ENCODE measurements at regions not wholly inside any gene's neighbourhood (a gene's known extent, or its start where the extent isn't known, plus 50 kb on each side); places are given as distances from the start of the nearest gene placed in this dataset.
"Not testable (repeated sequence)": the region's sequence is repeated elsewhere in the genome, so short reads cannot be mapped to it uniquely, and the experiment has no call there.

DNA sequence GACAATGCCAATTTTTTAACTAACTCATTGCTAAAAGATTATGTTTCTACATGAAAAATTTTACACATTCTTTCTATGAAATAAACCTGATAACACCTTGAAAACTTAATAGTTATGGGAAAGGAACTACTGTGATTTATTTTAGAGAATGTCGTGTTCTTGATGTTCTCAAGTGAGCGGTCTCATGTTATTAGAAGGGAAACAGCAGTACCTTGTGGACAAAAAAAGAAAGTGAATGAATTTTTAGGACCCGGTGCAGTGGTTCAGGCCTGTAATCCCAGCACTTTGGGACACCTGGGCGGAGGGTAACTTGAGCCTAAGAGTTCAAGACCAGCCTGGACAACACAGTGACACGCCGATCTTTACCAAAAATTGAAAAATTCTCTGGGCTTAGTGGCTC, 908.5 kb upstream of the DEFB115 start:
- H3K36me3 ChIP-seq (replicated peaks in 1 of 2; ENCODE audit: control insufficient read depth in 1 of 2, insufficient read depth in 2 of 2, low read length in 2 of 2); POLR2A ChIA-PET; H3K4me1 ChIP-seq (ENCODE audit: insufficient read depth, low read length); FAIRE-seq; H3K9ac ChIP-seq (ENCODE audit: insufficient read depth, low read depth, low read length); in situ Hi-C loops (cut with HindIII; ENCODE audit: extremely low pct_ligation_motif_present, low pct_unique_long_range_greater_than_20kb); intact Hi-C loops (cut with micrococcal nuclease; ENCODE audit: unreplicated experiment); H2AFZ ChIP-seq (ENCODE audit: low read length); H3K27me3 ChIP-seq (ENCODE audit: control insufficient read depth in 1 of 2, insufficient read depth in 2 of 2, low read length in 2 of 2); BruUV-seq (replicated peaks); H3K27ac ChIP-seq (ENCODE audit: extremely low read length, insufficient read depth, low read length); H3K4me2 ChIP-seq (ENCODE audit: low read depth, low read length); H3K4me3 ChIP-seq (replicated peaks in 1 of 3; ENCODE audit: insufficient read depth in 1 of 3, low read depth in 2 of 3, low read length in 3 of 3); ATAC-seq; CTCF ChIA-PET (ENCODE audit: low intra/inter-chr PET ratio, low total read pairs); H3K9me3 ChIP-seq (ENCODE audit: low read length); DNase-seq (ENCODE audit: low spot score); H3K79me2 ChIP-seq (ENCODE audit: insufficient read depth, low read length); H4K20me1 ChIP-seq (ENCODE audit: insufficient read depth, low read length): not testable (repeated sequence)
- WGBS (ENCODE audit: low lambda C conversion rate), result 3% methylated on average over 6 of the region's 6 CpGs
- peak; percentile 52 for TF ChIP-seq STAG1 (CRISPR knock-in tag; IDR thresholded peaks at IDR 0.05)
- TF ChIP-seq, protein P1, sequence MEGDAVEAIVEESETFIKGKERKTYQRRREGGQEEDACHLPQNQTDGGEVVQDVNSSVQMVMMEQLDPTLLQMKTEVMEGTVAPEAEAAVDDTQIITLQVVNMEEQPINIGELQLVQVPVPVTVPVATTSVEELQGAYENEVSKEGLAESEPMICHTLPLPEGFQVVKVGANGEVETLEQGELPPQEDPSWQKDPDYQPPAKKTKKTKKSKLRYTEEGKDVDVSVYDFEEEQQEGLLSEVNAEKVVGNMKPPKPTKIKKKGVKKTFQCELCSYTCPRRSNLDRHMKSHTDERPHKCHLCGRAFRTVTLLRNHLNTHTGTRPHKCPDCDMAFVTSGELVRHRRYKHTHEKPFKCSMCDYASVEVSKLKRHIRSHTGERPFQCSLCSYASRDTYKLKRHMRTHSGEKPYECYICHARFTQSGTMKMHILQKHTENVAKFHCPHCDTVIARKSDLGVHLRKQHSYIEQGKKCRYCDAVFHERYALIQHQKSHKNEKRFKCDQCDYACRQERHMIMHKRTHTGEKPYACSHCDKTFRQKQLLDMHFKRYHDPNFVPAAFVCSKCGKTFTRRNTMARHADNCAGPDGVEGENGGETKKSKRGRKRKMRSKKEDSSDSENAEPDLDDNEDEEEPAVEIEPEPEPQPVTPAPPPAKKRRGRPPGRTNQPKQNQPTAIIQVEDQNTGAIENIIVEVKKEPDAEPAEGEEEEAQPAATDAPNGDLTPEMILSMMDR (CRISPR knock-in tag; IDR thresholded peaks at IDR 0.05), result peak; percentile 29

DNA sequence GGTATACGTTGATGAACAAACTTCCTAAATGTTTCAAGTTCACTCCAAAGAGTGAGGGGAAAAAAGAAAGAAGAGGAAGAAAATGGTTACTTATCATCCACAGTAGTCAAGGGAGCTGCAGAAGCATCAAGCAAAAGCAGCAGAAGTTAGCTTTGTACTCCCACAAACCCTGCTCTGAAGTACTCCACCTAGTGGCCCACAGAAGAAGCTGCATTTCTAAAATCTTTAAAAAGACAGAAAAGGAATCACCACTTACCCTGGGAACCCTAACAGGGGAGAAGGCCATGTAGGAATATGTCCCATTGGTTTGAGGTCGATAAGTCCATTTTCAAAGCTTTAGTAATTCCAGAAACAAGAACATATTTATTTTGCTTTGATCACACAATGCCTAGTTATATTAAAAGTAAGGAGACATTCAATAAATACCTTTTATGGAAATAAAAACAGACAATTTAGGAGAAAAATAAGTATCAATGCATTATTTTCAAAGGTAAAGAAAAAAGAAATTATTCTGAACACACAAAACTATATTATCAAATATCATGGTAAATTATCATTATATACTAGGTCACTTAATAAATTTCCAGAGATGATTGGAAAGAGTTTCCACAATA, 900.5 kb upstream of the DEFB115 start:
- FAIRE-seq, result not testable (repeated sequence)

DNA sequence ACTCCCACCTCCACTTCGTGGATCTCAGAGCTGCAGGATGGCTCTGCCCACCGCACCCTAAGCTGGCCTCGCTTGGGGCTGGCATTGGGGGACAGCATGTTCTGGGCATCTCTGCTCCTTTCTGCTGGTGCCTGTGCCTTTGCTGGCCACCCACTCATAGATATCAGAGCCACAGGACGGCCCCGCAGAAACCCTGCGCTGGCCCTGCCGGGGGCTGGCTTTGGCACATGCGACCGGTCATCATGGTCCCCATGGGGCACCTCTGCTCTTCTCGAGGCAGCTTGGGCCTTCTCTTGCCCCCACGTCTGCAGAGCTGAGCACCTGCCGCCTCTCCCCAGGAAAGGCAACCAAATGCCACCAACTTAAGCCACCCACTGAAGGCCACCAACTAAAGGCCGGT, 895.7 kb upstream of the DEFB115 start:
- H3K9me3 ChIP-seq (ENCODE audit: low read length), result not testable (repeated sequence)
- WGBS (ENCODE audit: low lambda C conversion rate), result 47% methylated on average over 6 of the region's 13 CpGs

More for the DNA sequence above, 900.5 kb upstream of the DEFB115 start:
- H3K27ac ChIP-seq (ENCODE audit: extremely low read length, insufficient read depth, low read length); DNase-seq (ENCODE audit: low spot score); ATAC-seq; H3K9ac ChIP-seq (ENCODE audit: insufficient read depth, low read depth, low read length); H3K79me2 ChIP-seq (ENCODE audit: insufficient read depth, low read length); H3K4me3 ChIP-seq (replicated peaks in 1 of 3; ENCODE audit: insufficient read depth in 1 of 3, low read depth in 2 of 3, low read length in 3 of 3); H3K9me3 ChIP-seq (ENCODE audit: low read length); H3K27me3 ChIP-seq (ENCODE audit: control insufficient read depth in 1 of 2, insufficient read depth in 2 of 2, low read length in 2 of 2); in situ Hi-C loops (cut with HindIII; ENCODE audit: extremely low pct_ligation_motif_present, low pct_unique_long_range_greater_than_20kb); H4K20me1 ChIP-seq (ENCODE audit: insufficient read depth, low read length); H3K4me2 ChIP-seq (ENCODE audit: low read depth, low read length); H3K36me3 ChIP-seq (replicated peaks in 1 of 2; ENCODE audit: control insufficient read depth in 1 of 2, insufficient read depth in 2 of 2, low read length in 2 of 2); H2AFZ ChIP-seq (ENCODE audit: low read length); BruUV-seq (replicated peaks); H3K4me1 ChIP-seq (ENCODE audit: insufficient read depth, low read length): not testable (repeated sequence)
- ChIA-PET POLR2A (interaction anchor here (0.9 kb wide), 1 partner anchor 20 kb away, joined by 5 read pairs; no protein-coding TSS in a partner anchor), CTCF (ENCODE audit: low intra/inter-chr PET ratio, low total read pairs) (interaction anchor here (0.8 kb wide), 1 partner anchor 71 kb away, joined by 3 read pairs; no protein-coding TSS in a partner anchor)
- 2% methylated on average over 2 of the region's 2 CpGs for WGBS (ENCODE audit: low lambda C conversion rate)
- peak; percentile 48 for TF ChIP-seq STAG1 (CRISPR knock-in tag; IDR thresholded peaks at IDR 0.05)
- TF ChIP-seq SMC3 (IDR thresholded peaks at IDR 0.05; ENCODE audit: low read length), result peak; percentile 5; the same call in 1 of the 2 replicates
- TF ChIP-seq, protein P1 (CRISPR knock-in tag; IDR thresholded peaks at IDR 0.05), result peak; percentile 65
- intact Hi-C loops (cut with micrococcal nuclease; ENCODE audit: unreplicated experiment), result loop anchor here (5.0 to 10.0 kb wide), 2 partner anchors 958 to 1030 kb away; no protein-coding TSS in a partner anchor

More for the DNA sequence above, 895.7 kb upstream of the DEFB115 start:
- H3K27ac ChIP-seq (ENCODE audit: extremely low read length, insufficient read depth, low read length); intact Hi-C loops (cut with micrococcal nuclease; ENCODE audit: unreplicated experiment); H3K9ac ChIP-seq (ENCODE audit: insufficient read depth, low read depth, low read length); H3K4me3 ChIP-seq (replicated peaks in 1 of 3; ENCODE audit: insufficient read depth in 1 of 3, low read depth in 2 of 3, low read length in 3 of 3); ATAC-seq; H3K27me3 ChIP-seq (ENCODE audit: control insufficient read depth in 1 of 2, insufficient read depth in 2 of 2, low read length in 2 of 2); FAIRE-seq; in situ Hi-C loops (cut with HindIII; ENCODE audit: extremely low pct_ligation_motif_present, low pct_unique_long_range_greater_than_20kb); CTCF ChIA-PET (ENCODE audit: low intra/inter-chr PET ratio, low total read pairs); BruUV-seq (replicated peaks); H4K20me1 ChIP-seq (ENCODE audit: insufficient read depth, low read length); H3K4me2 ChIP-seq (ENCODE audit: low read depth, low read length); H3K79me2 ChIP-seq (ENCODE audit: insufficient read depth, low read length); H3K36me3 ChIP-seq (replicated peaks in 1 of 2; ENCODE audit: control insufficient read depth in 1 of 2, insufficient read depth in 2 of 2, low read length in 2 of 2); H2AFZ ChIP-seq (ENCODE audit: low read length); H3K4me1 ChIP-seq (ENCODE audit: insufficient read depth, low read length); POLR2A ChIA-PET; DNase-seq (ENCODE audit: low spot score): not testable (repeated sequence)
